Astrocyte of the hippocampus (primary cell): ENCODE measurements at regions not wholly inside any gene's neighbourhood (a gene's known extent, or its start where the extent isn't known, plus 50 kb on each side); places are given as distances from the start of the nearest gene placed in this dataset.
A peak's percentile ranks its signal among the peaks of the same experiment; 100 is the strongest.

Experiments
- DNase-seq: peaks from one replicate; pipeline ENCODE4 v3.0.0; 2011; ENCODE audit warnings: low read depth, low spot score

DNA sequence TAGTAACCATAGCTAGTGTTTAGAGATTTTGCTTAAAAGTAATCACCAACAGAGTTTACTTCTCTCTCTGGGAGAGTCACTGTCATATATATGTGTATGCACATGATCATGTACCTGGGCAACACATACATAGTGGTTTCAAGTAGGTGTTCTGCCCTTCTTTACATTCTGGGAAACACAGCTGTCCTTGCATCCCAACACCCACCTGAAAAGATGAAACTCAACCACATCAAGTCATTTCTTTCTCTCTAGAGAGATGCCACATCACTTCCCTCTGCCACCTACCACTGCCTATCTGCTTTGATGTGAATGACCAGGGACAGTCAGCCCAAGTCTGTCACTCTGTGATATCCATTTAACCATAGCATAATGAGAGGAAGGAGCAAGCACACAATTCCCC lies 155.8 kb upstream of the GADL1 start:
- no peak for DNase-seq

DNA sequence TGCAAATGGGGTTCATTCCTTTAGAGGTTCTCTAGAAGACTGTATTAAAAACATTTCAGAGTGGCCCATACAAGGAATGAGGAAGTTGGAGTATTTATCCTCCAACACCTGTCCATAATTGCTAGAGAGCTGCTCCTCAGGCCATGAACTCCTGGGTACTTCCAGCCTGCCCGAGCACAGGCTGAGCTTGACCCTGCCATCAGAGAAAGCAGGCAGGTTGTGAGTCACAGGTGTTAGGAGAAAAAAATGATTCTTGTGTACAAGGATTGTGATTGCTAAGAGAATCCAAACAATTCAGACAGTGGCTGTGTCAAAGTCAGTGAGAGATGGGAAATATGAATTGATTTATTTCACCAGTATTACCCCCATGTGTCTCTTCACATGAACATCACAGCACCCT lies 156.8 kb upstream of the GADL1 start:
- DNase-seq = no peak

DNA sequence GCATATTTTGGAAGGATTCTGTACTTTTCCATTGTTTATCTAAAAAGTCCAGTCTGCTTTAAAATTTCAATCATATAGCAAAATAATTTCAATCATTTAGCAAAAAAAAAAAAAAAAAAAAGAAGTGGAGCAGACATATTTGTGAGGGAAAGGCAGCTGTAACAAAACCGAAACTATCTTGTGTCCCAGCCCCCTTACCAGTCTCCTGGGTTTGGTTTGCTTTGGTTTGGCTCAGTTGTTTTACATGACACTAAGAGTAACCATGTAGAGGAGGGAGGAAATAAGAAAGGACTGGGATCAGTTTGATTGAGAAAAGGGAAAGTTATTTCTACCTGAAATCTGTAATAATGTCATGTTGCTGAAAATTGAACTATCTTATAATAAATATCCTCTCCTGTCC lies 158.8 kb upstream of the GADL1 start:
- DNase-seq = no peak

DNA sequence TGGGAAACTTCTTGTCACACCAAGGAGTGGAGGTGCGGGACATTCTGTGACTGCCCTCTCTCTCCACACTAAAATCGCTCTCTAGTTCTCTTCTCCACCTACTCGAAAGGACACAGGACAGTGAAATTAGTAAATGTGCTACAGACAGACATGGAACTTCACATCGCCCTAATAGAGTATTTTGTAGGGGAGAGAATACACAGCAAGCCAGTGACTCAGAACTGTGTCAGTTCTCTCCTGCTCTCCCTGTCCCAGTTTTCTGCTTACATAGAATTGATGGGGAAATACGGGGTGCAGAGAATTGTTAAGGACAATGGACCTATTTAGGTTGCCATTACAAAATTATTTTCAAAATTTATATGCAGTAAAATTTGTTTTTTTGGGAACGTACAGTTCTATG lies 159.6 kb upstream of the GADL1 start:
- DNase-seq = no peak

DNA sequence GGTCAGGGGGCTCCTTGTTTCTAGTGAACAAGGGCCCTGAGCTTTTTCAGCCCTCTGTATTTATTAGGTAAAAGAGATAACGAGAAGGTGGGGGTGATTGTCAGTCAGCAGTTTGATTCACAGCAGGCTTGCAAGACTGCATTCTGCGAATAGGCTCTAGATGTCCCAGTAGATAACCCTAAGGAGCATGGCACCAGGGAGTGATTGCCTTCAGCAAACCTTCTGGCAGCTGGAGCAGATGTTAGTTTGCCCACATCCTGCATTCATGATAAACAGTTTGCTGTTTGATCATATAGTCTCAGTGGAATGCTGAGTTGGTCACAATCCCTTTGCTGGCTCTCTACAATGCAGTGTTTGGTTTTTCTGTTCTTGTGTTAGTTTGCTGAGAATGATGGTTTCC lies 161.3 kb upstream of the GADL1 start:
- no peak for DNase-seq

DNA sequence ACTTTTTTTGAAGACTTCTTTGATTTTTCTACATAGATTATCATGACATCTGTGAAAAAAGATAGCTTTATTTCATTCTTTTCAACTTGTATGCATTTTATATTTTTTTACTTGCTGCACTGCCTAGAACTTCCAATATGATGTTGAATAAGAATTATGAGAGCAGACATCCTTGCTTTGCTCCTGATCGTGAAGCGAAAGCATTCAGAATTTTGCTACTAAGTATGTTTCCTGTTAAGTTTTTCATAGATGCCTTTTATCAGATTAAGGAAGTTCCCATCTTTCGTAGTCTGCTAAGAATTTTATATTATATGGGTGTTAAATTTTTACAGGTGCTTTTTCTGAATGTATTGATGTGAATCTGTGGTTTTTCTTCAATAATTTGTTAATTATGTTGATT lies 163.4 kb upstream of the GADL1 start:
- no peak for DNase-seq

DNA sequence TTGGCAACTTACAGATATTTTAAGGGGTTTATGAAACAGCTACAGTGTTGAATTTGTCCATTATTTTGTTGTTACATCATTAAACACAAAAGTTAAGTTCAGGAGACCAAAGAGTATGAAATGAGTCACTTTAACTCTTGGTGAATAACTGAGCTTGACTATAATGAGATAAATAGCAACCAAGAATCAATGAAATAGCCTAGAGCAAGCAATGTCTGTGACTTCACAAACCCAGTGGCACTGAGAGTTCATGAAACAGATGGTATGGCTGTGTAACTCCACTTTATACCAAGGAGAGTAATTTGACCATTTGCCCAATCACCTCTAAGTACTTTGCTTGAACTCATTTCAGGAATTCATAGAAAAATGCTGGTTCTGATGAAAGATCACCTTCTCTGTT lies 169.6 kb upstream of the GADL1 start:
- no peak for DNase-seq

DNA sequence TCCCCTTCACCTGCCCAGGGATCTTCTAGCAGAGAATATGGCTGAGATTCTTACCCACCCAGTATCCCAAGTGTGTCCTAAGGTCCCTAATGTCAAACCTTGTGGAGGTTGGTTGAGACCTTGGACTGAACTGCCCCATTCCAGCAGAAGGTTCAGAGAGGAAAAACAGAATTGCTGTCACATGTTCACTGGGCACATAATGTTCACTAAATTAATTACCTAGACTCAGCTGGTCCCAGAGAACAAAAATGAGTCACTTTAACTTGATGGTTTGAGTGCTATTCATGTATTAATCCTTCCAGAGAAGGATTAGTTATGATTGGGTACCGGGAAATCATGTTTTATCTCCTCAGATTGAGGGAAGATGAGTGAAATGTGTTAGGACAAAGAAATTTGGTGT lies 171.3 kb upstream of the GADL1 start:
- no peak for DNase-seq

DNA sequence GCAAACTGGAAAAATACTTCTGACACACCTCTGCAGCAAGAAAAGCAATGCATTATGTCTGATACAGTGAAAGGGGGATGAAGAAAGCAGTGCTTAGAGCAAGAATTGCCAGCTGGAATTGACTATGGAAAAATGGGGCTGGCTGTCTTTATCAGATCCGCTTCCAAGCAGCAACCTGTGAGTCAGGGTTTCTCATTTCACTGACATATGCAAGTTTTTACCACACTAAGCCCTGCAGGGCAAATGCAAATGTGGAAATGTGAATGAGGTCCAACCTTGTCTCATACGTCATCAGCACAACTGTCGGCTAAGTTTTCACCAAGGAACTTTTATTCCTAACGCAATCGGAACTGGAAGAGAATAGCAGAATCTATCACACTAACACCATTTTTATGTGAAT lies 172.5 kb upstream of the GADL1 start:
- DNase-seq = peak; percentile 94

DNA sequence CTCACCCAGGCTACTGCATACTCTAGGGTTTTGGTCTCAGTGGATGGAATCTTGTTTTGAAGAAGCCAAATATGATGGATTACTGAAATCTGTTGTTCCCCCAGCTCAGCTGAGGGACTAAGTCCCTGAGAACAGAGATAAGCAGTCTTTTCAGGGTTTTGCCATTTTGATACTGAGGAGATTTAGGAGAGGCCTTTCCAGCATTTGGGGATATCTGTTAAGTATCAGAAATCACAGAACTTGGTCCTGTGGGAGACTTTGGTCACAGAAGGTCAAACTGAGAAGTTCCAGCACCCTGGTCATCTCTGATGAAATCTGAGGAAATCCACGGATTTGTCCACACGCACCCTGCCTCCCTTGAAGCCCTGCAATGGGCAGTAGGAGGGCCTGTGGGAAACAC lies 181.0 kb upstream of the GADL1 start:
- DNase-seq = no peak

DNA sequence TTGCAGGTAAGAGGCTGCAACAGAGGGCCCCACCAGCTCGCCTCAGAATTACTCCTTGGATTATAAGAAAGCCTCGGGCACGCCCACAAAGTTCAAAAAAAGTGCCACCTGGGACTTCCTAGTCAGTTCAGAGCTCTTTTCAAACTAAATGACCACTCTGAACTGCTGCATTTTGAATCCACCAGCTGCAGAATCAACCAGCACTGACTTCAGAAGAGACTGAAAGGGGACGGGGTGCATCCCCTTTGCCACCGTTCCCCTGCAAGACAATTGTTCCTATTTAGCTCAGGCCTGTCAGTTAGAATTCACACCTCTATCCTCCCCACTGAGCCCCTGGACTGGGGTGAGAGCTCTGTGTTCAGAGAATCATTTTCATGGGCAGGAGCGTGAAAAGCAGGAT lies 181.4 kb upstream of the GADL1 start:
- DNase-seq = no peak

DNA sequence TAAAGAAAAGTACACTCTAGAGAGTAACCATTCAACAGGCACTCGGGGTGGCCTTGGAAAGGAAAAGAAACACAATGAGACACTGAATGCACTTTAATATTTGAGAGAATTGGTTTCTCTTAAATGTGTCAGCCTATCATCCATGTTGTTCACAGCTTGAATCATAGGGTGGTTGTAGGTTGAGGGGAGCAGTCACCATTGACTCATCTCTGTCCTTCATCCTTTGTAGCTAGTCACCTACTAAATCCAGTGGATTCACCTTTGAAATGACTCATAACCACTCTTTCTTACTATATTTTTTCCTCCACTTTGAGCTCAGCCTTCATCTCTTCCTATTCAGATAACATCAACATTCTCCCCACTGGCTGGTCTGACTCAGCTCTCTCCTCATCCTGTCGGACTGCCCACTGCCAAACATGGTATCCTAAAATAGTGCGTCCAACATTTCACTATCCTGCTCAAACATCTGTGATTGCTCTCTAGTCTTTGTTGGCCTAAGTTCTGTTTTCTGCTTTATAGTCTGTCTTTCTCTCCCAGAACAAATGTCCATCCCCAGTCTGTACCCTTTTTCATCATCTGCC lies 182.7 kb upstream of the GADL1 start:
- peak; percentile 60 for DNase-seq

DNA sequence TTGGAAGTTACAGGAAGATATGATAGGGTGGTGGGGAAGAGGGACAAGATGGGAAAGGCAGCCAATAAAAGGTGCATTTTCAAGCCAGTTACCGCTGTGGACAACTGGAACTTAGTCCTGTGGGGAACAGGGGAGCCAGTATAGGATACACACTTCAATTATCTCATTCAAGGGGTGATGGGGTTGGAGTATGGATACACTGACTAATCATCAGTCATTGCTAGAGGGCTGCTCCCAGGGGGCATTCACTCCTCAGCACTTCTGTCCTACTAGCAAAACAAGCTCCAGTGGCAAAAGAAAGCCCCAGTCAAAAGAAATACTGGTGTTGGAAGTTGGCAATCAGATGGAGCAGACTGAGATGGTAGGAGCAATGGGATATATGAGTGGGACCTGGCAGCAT lies 183.4 kb upstream of the GADL1 start:
- no peak for DNase-seq

DNA sequence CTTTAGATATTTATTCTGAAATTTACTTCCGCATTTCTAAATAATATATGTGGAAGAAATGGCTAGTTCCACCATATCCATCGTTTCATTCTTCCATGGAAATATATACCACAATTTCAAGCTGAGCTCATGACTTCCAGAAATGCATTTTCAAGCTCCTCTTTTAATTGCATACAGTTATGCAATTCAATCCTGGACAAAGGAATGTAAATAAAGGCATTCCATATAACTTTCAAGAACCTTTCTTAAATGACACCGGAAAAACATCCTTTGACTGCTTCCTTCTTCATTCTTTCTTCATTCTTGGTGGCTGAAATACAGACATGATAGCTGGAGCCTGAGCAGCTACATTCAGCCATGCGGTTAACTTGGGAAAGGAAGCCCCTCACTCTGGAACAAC lies 185.2 kb upstream of the GADL1 start:
- no peak for DNase-seq

DNA sequence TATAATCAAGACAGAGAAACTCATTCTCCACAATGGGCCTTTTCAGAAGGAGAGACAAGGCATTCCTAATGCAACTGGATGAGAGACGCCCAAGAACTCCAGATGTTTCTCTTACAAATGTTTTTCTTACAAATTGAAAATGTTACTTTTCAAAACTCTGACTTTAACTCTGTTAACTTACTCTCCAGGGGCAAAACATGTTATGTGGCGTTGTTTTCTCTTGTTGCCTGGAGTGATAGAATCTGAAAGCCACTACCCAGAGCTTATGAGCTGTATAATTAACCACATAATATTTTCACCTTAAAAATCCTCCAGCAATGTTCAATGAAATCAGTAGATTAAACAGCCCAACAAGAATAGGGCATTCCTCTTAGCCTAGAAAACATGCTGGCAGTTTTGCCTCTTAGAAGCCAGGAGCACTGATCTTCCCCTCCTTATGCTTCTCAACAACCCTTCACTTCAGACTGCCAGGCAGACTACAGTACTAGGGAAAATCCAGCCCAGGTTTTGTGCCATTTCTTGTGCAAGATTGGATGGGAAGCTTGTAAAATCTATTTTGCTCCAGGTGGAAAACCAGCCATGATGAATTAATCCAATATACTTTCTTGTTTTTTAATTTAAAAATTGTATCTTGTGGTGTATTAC lies 186.7 kb upstream of the GADL1 start:
- no peak for DNase-seq

DNA sequence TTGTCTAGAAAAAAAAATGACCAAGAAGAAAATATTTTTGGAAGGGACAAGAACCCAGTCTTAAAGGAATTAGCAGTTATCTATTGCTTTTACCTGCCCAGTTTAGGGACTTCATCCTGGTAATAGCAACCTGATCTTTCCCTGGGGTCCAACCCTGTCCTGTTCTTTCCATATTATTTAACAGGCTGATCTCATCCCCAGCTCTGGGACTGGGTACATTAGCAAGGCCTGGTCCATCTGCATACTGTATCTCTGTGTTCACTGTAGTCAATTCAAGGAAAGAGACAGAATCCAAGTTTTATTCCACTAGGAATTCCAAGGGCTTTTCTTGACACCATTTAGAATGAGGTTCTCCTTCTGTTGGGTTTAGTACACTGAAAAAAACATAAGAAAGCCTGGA lies 191.7 kb upstream of the GADL1 start:
- no peak for DNase-seq

DNA sequence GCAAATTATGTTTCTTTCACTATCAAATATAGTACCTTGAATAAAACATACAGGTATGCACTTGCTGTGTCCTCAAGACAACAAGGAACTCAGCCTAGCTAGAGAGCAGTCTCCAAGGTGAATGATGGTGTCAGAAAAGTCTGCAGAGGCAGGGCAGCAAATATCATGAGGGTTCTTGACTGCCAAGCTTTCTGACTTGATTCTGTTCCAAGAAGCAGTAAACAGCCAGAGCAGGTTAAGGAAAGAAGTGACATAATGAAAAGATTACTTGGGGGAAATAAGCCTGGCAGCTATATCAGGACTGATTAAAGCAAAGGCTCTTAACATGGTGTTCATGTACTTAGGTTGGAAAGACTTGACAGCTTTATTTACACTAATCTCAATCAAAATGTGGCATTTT lies 192.2 kb upstream of the GADL1 start:
- DNase-seq = peak; percentile 31

DNA sequence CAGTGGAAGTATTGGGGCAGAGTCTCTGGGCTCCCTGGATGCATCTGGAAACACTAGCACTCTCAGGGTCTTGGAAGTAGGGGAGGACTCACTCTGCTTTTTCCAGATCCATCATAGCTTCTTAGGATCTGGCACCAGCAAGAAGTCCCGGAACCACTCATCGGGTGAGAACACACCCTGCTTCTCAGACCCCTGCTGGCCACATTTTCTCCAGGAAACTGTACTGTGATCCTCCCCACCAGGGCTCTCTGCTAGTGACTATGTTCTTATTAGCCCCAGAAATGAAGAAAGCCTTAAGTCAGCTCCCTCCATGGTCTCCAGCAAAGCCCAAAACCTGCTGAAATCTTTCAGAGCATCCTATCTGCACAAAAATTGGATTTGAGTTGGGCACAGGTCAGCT lies 197.3 kb upstream of the GADL1 start:
- no peak for DNase-seq

DNA sequence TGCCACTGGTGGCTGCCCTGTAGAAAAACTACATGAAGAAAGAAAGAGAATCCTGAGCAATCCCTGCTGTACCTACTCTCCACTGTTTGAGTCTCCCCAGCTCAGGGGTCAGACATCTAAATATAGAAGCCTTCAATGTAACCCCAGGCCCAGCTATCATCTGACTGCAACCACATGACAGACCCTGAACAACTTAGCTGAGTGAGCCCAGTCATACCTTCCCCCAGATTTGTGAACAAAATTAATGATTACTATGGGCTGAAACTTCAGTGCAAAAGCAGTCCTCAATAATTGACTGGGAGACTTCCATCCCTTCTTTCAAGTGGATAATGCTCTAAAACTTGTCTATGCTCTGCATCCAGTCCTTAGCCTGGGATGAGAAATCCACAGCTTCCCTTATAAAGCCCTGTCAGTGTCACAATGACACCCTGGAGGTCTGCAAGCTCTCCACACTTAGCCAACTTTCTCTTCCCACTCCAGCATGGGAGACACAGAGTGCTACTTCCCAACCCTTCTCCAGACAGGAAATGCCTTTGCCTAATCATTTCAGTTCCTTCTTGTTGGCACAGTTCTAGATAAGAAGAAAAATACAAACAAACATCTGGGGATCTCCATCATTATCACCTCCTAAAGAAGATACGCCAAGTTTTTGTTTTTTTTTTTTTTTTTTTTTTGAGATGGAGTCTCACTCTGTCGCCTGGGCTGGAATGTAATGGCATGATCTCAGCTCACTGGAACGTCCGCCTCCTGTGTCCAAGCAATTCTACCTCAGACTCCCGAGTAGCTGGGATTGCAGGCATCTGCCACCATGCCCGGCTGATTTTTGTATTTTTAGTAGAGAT lies 198.5 kb upstream of the GADL1 start:
- no peak for DNase-seq

DNA sequence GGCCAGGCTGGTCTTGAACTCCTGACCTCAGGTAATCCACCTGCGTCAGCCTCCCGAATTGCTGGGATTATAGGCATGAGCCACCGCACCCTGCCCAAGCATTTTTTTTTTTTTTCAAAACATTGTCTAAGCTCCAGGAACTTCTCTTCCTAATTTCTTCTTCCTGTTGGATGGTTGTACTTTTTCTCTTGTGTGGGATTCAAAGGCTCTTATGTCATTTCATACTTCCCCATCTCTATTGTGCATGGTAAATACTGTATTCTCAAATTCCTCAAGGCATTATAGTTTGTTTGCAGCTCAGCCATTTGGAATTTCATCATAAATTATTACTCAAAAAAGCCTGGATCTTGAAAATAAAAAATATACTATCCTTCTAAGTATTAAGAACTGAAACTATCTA lies 199.1 kb upstream of the GADL1 start:
- DNase-seq = no peak

DNA sequence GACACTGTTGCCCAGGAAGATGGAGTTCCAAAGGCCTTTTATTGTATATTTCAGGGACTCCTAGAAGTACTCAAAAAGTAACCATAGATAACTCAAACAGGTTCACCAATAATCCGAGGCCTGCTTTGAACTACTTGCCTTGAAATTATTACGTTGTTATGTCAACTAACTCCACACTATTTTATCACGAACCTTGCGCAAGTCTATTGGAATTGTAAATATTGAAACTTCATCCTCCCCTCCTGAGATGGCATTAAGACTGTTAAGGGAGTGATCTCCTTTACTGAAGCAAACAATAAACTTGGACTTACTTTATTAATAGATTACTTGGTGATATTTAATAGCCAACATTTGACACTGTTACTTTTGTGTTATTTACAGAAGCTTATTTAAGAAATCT lies 199.6 kb upstream of the GADL1 start:
- DNase-seq = no peak

DNA sequence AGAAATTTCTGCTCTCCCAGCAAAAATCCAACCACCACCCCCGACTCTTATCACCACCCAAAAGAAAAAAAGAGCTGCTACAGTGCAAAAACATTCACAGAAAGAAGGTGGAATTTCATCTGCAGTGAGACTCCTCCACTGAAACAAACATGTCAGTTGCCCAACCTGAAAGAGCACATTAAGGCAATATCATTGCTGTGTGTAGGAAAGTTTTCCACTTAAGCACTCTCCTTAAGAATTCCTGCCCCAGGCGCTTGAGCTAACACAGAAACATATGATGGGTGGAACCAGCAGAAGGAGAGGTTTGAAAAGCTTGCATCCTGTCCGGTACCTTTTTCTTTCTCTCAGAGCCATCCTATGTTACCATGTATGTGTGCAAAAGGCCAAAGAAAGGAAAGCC lies 200.8 kb upstream of the GADL1 start:
- DNase-seq = no peak
